AG09319 (cell line): ENCODE measurements at regions not wholly inside any gene's neighbourhood (a gene's known extent, or its start where the extent isn't known, plus 50 kb on each side); places are given as distances from the start of the nearest gene placed in this dataset.

Experiments used
- DNase-seq: peaks from one replicate; pipeline ENCODE4 v3.0.0-alpha.2; 2010; ENCODE audit warnings: low read depth; ENCODE audit errors: extremely low read depth
- CTCF ChIP-seq: IDR thresholded peaks from 2 replicates; pipeline ENCODE4 v1.5.1; 2011; ENCODE audit warnings: low read depth, mild to moderate bottlenecking, inconsistent platforms, low read length, moderate library complexity

GRCh38 chr12:89845767-89846166 is 137.1 kb upstream of the ATP2B1 start:
- TF ChIP-seq CTCF = no peak
- DNase-seq = no peak

GRCh38 chr12:89845366-89845765 is 136.7 kb upstream of the ATP2B1 start:
- no peak for TF ChIP-seq CTCF
- DNase-seq = no peak

- TF ChIP-seq CTCF = no peak
- DNase-seq = no peak
Measured at GRCh38 chr12:89844539-89844938, 135.9 kb upstream of the ATP2B1 start.

- TF ChIP-seq CTCF = no peak
- DNase-seq = no peak
Measured at GRCh38 chr12:89840162-89840922, 131.7 kb upstream of the ATP2B1 start.

- no peak for DNase-seq
Measured at GRCh38 chr12:89839444-89839843, 130.8 kb upstream of the ATP2B1 start.

GRCh38 chr12:89838833-89839232 is 130.2 kb upstream of the ATP2B1 start:
- no peak for TF ChIP-seq CTCF
- DNase-seq = no peak

More at GRCh38 chr12:89839444-89839843, 130.8 kb upstream of the ATP2B1 start:
- no peak for TF ChIP-seq CTCF

GRCh38 chr12:89836026-89836425 is 127.4 kb upstream of the ATP2B1 start:
- no peak for DNase-seq
- TF ChIP-seq CTCF = no peak
